Inferior parietal cortex (tissue), 1 donor: ENCODE measurements at regions not wholly inside any gene's neighbourhood (a gene's known extent, or its start where the extent isn't known, plus 50 kb on each side); places are given as distances from the start of the nearest gene placed in this dataset.
"Not testable (repeated sequence)": the region's sequence is repeated elsewhere in the genome, so short reads cannot be mapped to it uniquely, and the experiment has no call there.

ENCODE experiments used
- DNase-seq: peaks from one replicate; pipeline ENCODE4 v3.0.0-alpha.2; 2016; ENCODE audit errors: extremely low spot score

GRCh38 chr5:20370061-20370460 lies 382.1 kb upstream of the CDH18 start:
- DNase-seq, result no peak

DNA sequence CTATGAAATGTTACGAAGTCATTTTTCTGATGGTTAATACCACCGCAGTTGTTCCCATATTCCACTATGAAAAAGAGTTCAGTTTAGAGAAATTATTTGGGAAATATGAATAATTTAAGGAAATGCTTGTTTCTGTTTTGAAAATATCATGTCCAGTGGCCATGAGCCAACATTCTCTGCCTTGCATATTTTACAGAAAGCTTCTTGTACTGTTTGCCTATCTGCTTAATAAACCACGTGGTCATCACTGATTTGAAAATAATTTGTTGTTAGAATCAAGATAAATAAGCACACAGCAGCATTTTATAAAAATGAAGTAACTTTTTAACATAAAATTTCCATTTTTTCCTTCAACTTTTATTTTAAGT lies 381.5 kb upstream of the CDH18 start:
- DNase-seq, result no peak

DNA sequence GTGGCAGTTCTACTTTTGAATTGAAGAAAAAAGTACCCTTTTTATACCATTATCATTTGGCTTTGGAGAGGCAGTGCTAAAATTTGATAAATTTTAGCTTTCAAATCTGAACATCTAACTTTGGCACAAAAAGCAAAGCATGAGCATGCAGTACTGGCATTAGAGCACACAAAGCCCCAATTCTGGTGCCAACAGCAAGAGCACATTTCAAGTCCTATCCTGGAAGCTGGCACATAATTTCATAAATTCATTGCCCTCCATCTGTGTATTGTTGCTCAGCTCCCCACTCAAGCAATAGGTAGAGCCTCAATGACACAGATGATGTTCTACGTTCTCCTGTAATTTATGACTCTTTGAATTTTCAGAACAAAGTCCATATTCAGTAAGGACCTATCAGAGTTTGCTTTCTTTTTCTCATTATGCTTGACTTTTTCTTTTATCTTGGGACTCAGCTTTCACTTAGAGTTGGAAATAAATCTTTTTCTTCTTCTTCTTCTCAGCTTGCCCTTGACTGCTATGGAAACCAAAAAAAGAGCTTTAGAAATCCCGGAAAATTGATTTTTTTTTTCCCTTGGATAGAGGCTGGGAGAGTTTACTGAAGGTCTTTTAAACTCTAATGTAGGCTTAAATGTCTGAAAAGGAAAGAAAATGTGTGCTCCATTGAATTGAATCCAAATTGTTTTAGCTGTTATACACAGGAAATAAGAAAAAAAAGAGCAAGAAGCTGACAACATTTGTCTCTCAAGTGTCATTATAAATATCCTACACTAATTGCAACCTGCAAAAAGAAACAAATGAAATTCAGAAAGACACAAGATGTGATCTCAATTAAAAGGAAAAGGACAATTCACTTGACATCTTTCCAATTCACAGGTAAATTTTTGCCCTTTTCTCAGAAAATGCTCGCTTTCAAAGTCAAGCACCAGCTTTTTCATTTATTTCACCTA lies 380.8 kb upstream of the CDH18 start:
- peak; percentile 31 for DNase-seq

DNA sequence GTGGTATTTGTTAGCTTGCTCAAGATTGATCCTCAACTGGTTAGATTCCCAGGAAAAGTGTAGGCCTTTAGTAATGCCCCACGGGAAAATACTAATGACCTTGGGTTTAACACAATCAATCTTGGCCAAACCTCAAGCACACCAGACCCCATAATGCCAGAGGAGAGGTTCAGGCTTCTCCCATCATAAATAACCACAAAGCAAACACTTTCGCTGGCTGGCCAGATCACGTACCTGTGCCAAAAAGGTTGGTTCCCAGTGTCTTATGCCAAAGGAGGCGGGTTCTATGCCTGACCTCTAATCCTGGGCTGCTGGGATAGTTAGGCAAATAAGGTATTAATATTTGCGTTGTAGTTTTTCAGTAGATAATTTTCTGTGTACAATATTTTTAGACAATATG lies 379.2 kb upstream of the CDH18 start:
- no peak for DNase-seq

DNA sequence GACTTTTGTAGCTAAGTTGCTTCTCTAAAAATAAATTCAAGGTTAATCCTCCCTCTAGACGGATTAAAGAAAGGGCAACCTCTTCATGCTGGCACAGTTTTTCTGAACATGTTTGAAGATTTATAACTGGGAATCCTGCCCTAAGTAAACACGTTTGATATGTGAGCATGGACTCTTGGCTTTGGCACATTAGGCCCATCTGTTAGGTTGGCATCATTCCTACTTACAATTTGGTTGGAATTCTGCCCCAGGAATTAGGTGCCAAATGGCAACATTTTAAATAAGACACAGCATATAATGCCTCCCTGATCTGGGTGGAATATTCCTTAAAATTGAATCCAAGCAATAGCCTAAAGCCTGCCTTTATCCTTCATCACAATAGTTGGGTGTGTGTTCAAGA lies 372.3 kb upstream of the CDH18 start:
- no peak for DNase-seq

- no peak for DNase-seq
Measured at GRCh38 chr5:20359377-20359776, 371.4 kb upstream of the CDH18 start.

DNA sequence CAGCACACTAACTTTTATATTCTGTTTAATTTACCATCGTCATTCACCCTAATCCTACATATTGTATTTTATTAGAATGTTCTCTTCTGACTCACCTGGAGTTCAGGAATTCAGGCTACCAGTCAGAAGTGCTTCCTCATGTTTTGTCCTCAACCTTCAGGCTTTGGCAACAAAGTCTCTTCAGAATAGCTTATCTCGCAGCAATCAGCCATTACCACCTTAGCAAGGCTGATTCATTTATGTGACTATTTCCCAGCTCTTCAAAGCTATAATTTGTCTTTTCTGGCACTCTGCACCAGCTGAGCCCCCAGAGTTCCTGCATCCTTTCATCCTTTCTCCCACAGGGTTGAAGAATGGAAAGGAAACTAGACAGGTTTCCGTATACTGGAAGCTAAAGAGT lies 365.5 kb upstream of the CDH18 start:
- no peak for DNase-seq

DNA sequence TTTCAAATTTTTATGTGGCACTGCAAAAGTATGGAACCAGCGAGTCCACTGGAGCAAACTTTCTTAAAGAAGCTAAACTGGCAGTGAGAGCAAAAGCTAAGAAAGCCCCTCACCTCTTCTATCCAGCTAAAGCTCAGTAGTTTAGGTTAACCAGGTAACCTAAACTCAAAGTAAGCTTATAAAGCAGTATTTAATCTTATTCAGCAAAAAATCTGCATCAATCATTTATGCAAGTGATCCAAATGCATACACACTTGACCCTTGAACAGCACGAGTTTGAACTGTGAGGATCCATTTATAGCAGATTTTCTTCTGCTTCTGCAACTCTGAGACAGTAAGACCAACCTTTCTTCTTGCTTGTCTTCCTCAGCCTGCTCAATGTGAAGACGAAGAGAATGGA lies 363.8 kb upstream of the CDH18 start:
- no peak for DNase-seq

DNA sequence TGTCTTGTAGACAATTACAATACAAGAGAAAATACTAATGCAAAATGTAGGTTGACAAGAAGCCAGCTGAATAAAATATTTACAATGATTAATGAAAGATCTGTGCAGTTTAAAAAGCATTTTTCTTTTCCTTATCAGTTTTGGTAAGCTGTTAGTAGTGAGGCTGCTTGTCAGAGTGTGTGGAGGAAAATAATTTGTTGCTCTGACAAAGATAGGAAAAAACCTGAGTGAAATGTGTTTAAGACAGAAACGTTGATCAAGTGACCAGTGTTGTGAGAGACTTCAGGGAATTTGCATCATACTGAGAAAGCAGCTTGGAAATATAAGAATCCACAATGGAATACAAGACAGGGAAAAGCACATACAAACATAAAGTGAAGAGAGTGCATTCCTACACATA lies 360.3 kb upstream of the CDH18 start:
- no peak for DNase-seq

- DNase-seq, result no peak
Measured at GRCh38 chr5:20347334-20347733, 359.3 kb upstream of the CDH18 start.

DNA sequence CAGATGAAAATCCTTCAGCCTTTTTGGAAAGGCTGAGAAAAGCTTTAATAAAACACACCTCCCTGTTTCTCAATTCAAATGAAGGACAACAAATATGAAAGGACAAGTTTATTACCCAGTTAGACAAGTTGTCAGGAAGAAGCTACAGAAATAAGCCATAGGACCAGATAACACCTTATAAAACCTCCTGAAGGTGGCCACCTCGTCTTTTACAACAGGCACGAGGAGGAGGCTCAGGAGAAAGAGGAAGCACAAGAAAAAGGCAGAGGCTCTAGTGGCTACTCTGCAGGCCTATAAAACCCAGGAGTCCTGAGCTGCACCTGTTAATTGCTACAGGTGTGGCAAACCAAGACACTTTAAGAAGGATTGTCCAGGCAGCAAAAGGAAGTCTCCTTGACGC lies 352.1 kb upstream of the CDH18 start:
- no peak for DNase-seq

DNA sequence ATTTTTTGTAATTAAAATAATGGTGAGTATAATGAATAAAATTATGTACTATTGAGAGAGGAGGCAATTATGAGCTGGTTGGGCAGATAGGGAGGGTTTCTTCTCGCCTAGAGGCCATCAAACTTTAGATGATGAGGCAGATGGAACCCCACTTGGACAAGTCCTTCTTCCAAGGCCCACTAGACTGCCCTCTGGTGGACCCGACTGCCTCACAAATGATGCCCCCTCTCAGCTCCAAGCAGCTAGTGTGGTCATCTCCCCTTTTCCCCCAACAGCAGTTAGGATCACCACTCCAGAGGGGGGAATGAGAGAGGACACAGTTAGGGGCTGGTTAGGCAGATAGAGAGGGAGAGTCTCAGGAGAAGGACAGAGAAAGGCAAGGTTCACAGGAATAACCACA lies 348.0 kb upstream of the CDH18 start:
- DNase-seq, result no peak

- no peak for DNase-seq
Measured at GRCh38 chr5:20331826-20332225, 343.8 kb upstream of the CDH18 start.

DNA sequence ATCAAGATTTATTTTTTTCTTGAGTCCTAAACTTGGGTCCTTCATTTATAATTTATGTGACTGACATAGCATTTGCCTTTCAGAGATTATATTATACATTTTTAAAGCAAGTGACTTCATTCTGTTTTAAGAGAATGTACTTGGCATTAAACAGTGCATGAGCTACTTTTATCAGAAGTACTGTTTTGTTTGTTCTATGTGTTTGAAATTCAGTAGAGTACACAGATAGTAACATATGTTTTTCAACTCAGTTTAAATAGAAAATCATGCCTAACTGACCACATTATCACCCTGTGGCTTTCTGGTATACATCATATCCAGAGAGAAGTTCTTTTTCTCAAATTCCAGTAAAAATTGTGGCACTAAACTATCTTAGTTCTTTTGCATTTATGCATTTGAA lies 335.3 kb upstream of the CDH18 start:
- DNase-seq, result no peak

GRCh38 chr5:20307391-20307790 lies 319.4 kb upstream of the CDH18 start:
- no peak for DNase-seq

GRCh38 chr5:20305463-20305862 lies 317.5 kb upstream of the CDH18 start:
- DNase-seq, result no peak

GRCh38 chr5:20304570-20304969 lies 316.6 kb upstream of the CDH18 start:
- not testable (repeated sequence) for DNase-seq

- no peak for DNase-seq
Measured at GRCh38 chr5:20300110-20300509, 312.1 kb upstream of the CDH18 start.

DNA sequence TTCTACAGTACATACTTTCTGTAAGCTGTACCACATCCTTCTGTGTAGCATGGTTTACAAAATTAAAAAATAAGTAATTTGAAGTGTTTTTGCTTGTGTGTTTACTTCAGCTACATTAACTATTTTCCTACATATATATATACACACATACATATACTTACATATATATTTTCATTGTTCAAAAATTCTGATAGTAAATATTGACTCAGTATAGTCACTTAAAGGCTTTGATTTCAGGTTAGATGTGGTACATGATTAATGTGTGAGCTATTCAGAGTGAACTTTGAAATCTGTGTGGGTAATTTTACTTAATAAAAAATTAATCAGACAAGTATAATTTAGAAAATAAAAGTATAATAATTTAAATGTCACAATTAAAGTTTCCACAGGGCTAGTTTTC lies 306.7 kb upstream of the CDH18 start:
- no peak for DNase-seq

GRCh38 chr5:20291766-20292165 lies 303.8 kb upstream of the CDH18 start:
- DNase-seq, result no peak

- DNase-seq, result no peak
Measured at GRCh38 chr5:20287640-20288039, 299.6 kb upstream of the CDH18 start.

DNA sequence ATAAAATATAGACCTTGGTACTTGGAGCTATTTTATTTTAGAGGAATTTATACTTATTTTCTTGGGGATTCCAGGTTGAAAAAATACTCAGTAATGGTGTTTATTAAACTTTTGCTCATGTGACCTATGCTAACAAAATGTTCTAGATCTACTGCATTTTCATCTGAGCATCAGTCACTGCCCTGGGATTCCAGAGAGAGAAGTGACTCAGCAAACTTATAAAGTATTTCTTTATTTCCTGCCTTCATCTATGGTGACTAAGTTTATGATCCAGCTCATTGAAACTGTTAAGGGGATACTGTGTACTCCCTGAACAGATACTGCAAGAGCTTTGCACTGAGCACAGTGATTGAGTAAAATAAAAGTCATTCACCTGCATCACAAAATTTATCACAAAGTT lies 298.5 kb upstream of the CDH18 start:
- DNase-seq, result no peak

DNA sequence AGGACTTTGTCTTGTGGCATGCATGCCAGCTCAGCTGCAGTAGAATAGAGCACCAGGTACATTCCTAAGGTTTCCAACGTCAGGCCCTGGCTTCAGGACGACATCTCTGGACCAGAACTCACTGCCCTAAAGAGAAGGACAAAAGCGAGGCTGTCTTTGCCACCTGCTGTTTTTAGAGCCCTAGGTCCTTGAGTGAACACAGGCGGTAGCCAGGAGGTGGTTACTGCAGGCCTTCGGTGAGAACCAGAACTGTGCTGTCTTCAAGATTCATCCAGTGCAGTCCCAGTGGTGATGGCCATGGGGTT lies 288.9 kb upstream of the CDH18 start:
- no peak for DNase-seq
